ENCODE measurements at regions not wholly inside any gene's neighbourhood (a gene's known extent, or its start where the extent isn't known, plus 50 kb on each side); places are given as distances from the start of the nearest gene placed in this dataset.

DNA sequence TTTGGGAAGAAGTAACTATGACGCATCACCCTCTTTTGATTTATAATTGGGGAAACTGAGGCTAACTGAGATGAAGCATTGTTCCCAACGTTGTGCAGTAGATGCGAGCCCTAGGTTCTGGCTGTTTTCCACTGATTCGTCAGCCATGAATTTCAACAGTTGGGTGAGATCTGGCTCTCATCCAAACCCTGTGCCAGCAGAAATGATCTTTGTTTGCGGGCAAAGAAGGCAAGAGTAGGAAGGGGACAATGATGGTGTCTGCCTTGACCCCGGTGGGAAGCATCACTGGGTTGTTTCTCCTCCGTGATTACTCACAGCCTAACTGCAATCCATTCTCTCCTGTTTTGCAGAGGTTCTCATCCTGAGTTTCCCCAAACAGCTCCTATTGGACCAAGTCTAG lies 142.3 kb downstream of the MIS18A start:
- TF ChIP-seq, protein P1, sequence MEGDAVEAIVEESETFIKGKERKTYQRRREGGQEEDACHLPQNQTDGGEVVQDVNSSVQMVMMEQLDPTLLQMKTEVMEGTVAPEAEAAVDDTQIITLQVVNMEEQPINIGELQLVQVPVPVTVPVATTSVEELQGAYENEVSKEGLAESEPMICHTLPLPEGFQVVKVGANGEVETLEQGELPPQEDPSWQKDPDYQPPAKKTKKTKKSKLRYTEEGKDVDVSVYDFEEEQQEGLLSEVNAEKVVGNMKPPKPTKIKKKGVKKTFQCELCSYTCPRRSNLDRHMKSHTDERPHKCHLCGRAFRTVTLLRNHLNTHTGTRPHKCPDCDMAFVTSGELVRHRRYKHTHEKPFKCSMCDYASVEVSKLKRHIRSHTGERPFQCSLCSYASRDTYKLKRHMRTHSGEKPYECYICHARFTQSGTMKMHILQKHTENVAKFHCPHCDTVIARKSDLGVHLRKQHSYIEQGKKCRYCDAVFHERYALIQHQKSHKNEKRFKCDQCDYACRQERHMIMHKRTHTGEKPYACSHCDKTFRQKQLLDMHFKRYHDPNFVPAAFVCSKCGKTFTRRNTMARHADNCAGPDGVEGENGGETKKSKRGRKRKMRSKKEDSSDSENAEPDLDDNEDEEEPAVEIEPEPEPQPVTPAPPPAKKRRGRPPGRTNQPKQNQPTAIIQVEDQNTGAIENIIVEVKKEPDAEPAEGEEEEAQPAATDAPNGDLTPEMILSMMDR (conservative IDR thresholded peaks at IDR 0.05; ENCODE audit: low read depth, low read length), result no peak
- no peak for TF ChIP-seq EZH2 (IDR thresholded peaks at IDR 0.05; ENCODE audit: borderline replicate concordance, low read depth, low read length, poor library complexity, severe bottlenecking)

Data from A673 (cell line).